RWPE1 (cell line): ENCODE measurements at regions not wholly inside any gene's neighbourhood (a gene's known extent, or its start where the extent isn't known, plus 50 kb on each side); places are given as distances from the start of the nearest gene placed in this dataset.

Experiments
- CTCF ChIA-PET: fragments of 350-600 bp; sonication (Branson Sonifier 250); formaldehyde crosslinking; extraction: SDS; loops from one replicate; lab custom pipeline; 2021; lab: Yijun Ruan, JAX
- POLR2A ChIA-PET: fragments of 400-600 bp; formaldehyde crosslinking; extraction: SDS; loops from one replicate; lab custom pipeline; 2020; ENCODE audit warnings: antibody characterized with exemption; ENCODE audit not compliant: low non-redundant PET; lab: Yijun Ruan, JAX
- DNase-seq: peaks from one replicate; pipeline ENCODE4 v3.0.0; 2012; ENCODE audit warnings: low spot score
- H3K27ac ChIP-seq: fragments of 450-650 bp; 2 replicates; pipeline ENCODE4 v1.5.1; 2017
- CTCF ChIP-seq: fragments of 450-650 bp; conservative IDR thresholded peaks from 2 replicates; pipeline ENCODE4 v1.5.1; 2017; ENCODE audit warnings: low read depth, mild to moderate bottlenecking

DNA sequence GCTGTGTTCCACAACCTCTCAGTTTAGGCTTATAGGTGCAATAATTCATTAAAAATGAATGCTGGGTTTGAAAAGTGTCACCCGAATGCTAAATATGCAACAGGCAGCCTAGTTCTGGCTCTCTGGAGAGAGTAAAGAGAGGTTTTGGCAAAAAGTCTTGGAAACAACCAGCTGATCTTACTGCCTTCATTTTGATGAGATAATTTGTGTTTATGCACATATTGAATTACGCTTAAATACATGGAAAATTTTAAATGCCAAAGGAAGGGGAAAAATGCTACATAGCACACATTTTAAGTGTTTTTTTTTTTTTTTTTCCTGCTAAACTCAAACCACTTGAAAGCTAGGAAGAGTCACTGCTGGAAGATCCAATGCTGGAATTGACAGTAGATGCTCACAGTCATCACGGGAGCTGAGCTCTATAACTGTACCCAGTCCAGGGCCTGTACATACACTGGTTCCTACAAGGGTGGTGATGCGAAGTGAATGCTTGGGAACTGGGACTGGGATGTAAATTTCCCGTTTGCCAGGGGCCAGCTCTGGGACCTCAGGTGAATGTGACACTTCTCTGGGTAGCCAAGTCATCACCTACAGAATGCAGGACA, 151.5 kb downstream of the PFKFB3 start:
- DNase-seq: no peak
- no peak overlapping the region for H3K27ac ChIP-seq
- CTCF ChIA-PET: interaction anchor here (0.8 kb wide), 1 partner anchor 12 kb away, joined by 6 read pairs; no protein-coding TSS in a partner anchor
- TF ChIP-seq CTCF: no peak
- POLR2A ChIA-PET: no interaction called here

DNA sequence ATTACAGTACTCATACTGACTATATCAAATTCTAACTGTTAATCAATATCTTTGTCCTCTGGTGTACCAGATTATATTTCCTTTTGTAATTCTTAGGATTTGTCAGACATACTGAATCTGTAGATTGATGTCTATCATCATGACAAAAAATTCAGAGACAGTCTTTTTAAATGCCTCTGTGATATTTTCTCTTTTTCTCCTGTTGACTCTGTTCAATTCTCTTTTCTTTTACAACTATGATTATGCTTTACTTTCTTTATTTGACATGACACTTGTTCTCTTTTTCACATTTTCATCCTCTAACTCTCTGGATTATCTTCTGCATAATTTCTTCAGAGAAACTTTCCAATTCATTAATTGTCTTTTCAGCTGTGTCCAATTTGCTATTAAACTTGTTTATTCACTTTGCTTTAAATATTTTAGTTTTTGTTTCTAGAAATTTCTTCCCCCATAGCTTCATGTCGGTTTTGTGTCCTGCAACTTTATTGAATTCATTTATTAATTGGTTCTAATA, 153.6 kb downstream of the PFKFB3 start:
- POLR2A ChIA-PET: no interaction called here

GRCh38 chr10:6361869-6362268, 159.1 kb downstream of the PFKFB3 start:
- no peak overlapping the region for H3K27ac ChIP-seq
- no peak for TF ChIP-seq CTCF
- POLR2A ChIA-PET: no interaction called here
- DNase-seq: no peak
- CTCF ChIA-PET: no interaction called here

More for the DNA sequence above, 153.6 kb downstream of the PFKFB3 start:
- CTCF ChIA-PET: no interaction called here
- no peak for TF ChIP-seq CTCF
- DNase-seq: no peak
- H3K27ac ChIP-seq: no peak overlapping the region

GRCh38 chr10:6362879-6363278, 160.1 kb downstream of the PFKFB3 start:
- H3K27ac ChIP-seq: no peak overlapping the region
- POLR2A ChIA-PET: interaction anchor here (0.5 kb wide), 1 partner anchor 174 kb away, joined by 5 read pairs; no protein-coding TSS in a partner anchor
- no peak for TF ChIP-seq CTCF
- CTCF ChIA-PET: no interaction called here
- no peak for DNase-seq

DNA sequence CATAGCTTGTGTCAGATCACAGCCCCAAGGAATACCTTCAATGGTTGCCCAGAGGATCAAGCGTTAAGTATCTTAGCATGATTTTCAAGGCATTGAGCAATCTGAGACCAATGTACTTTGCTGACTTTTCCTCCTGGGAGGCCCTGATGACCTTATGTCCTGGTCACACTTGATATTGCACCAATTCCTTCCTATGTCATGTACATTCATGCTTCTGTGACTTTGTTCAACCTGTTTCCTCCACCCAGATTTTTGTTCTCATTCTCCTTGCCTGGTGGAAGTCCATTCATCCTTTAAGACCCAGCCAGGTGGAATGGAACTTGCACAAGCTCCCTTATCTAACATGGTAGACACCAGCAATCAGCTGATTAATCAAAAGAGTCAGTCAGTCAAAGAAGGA, 160.8 kb downstream of the PFKFB3 start:
- POLR2A ChIA-PET: no interaction called here
- no peak overlapping the region for H3K27ac ChIP-seq
- TF ChIP-seq CTCF: no peak
- DNase-seq: no peak
- CTCF ChIA-PET: no interaction called here

GRCh38 chr10:6364283-6364682, 161.6 kb downstream of the PFKFB3 start:
- CTCF ChIA-PET: no interaction called here
- no peak for TF ChIP-seq CTCF

More at GRCh38 chr10:6364283-6364682, 161.6 kb downstream of the PFKFB3 start:
- DNase-seq: no peak
- POLR2A ChIA-PET: no interaction called here
- H3K27ac ChIP-seq: no peak overlapping the region
